SK-N-SH treated with all-trans-retinoic acid at 6 μM for 48 hours (cell line): ENCODE measurements at regions not wholly inside any gene's neighbourhood (a gene's known extent, or its start where the extent isn't known, plus 50 kb on each side); places are given as distances from the start of the nearest gene placed in this dataset.

Experiments
- ATAC-seq: fragments of 200-7000 bp; cut with Tn5 transposase; 3 replicates; pipeline ENCODE4 v1.9.1; 2020; ENCODE audit warnings: mild to moderate bottlenecking, moderate library complexity
- ARNTL ChIP-seq: fragments of 450-650 bp; formaldehyde crosslinking; IDR thresholded peaks from 2 replicates; pipeline ENCODE4 v1.5.0; 2020; ENCODE audit warnings: low read depth, mild to moderate bottlenecking, moderate library complexity, borderline replicate concordance
- BACH2 ChIP-seq: fragments of 250-450 bp; sonication (Bioruptor Pico); IDR thresholded peaks from 2 replicates; pipeline ENCODE4 v1.9.0; 2021; ENCODE audit warnings: mild to moderate bottlenecking, borderline replicate concordance
- CSDC2 ChIP-seq: fragments of 250-450 bp; sonication (Bioruptor Pico); IDR thresholded peaks from 2 replicates; pipeline ENCODE4 v1.5.0; 2020; ENCODE audit warnings: mild to moderate bottlenecking, moderate library complexity
- ESRRG ChIP-seq: fragments of 250-450 bp; sonication (Bioruptor Pico); IDR thresholded peaks from 2 replicates; pipeline ENCODE4 v1.6.1; 2021; ENCODE audit warnings: mild to moderate bottlenecking
- GLIS3 ChIP-seq: fragments of 250-450 bp; sonication (Bioruptor Pico); IDR thresholded peaks from 2 replicates; pipeline ENCODE4 v1.5.0; 2020; ENCODE audit warnings: mild to moderate bottlenecking, moderate library complexity
- ISL1 ChIP-seq: fragments of 250-450 bp; sonication (Bioruptor Pico); IDR thresholded peaks from 2 replicates; pipeline ENCODE4 v2.1.2; 2022; ENCODE audit warnings: mild to moderate bottlenecking, moderate library complexity
- OSR1 ChIP-seq: fragments of 250-450 bp; sonication (Bioruptor Pico); IDR thresholded peaks from 2 replicates; pipeline ENCODE4 v1.8.0; 2022; ENCODE audit warnings: moderate library complexity, mild to moderate bottlenecking, inconsistent platforms
- PPARA ChIP-seq: fragments of 250-450 bp; sonication (Bioruptor Pico); IDR thresholded peaks from 2 replicates; pipeline ENCODE4 v1.5.0; 2020; ENCODE audit warnings: mild to moderate bottlenecking, borderline replicate concordance
- RARB ChIP-seq: fragments of 250-450 bp; sonication (Bioruptor Pico); IDR thresholded peaks from 2 replicates; pipeline ENCODE4 v1.8.0; 2021; ENCODE audit warnings: mild to moderate bottlenecking, moderate library complexity
- SNAI2 ChIP-seq: fragments of 250-450 bp; sonication (Bioruptor Pico); IDR thresholded peaks from 2 replicates; pipeline ENCODE4 v1.5.0; 2020; ENCODE audit warnings: mild to moderate bottlenecking, moderate library complexity
- TCF4 ChIP-seq: fragments of 250-450 bp; sonication (Bioruptor Pico); IDR thresholded peaks from 2 replicates; pipeline ENCODE4 v1.8.0; 2021; ENCODE audit warnings: mild to moderate bottlenecking, moderate library complexity, borderline replicate concordance
- TOX ChIP-seq: fragments of 250-450 bp; sonication (Bioruptor Pico); IDR thresholded peaks from 2 replicates; pipeline ENCODE4 v1.8.0; 2021; ENCODE audit warnings: mild to moderate bottlenecking, moderate library complexity, borderline replicate concordance
- ZC3H10 ChIP-seq: fragments of 250-450 bp; sonication (Bioruptor Pico); IDR thresholded peaks from 2 replicates; pipeline ENCODE4 v1.5.1; 2021; ENCODE audit warnings: mild to moderate bottlenecking, moderate library complexity
- ZFP3 ChIP-seq: fragments of 250-450 bp; sonication (Bioruptor Pico); IDR thresholded peaks from 2 replicates; pipeline ENCODE4 v1.5.0; 2020; ENCODE audit warnings: mild to moderate bottlenecking, moderate library complexity
- ZFP30 ChIP-seq: fragments of 450-650 bp; formaldehyde crosslinking; IDR thresholded peaks from 2 replicates; pipeline ENCODE4 v1.5.0; 2022; ENCODE audit warnings: mild to moderate bottlenecking, moderate library complexity
- ZNF565 ChIP-seq: fragments of 450-650 bp; formaldehyde crosslinking; conservative IDR thresholded peaks from 2 replicates; pipeline ENCODE4 v1.5.0; 2020; ENCODE audit warnings: low read depth, mild to moderate bottlenecking, moderate library complexity
- ZNF70 ChIP-seq: fragments of 450-650 bp; formaldehyde crosslinking; IDR thresholded peaks from 2 replicates; pipeline ENCODE4 v1.5.0; 2020; ENCODE audit warnings: mild to moderate bottlenecking, moderate library complexity
- TF ChIP-seq, protein P1 (sequence below): fragments of 250-450 bp; sonication (Bioruptor Pico); IDR thresholded peaks from 2 replicates; pipeline ENCODE4 v1.8.0; 2020; ENCODE audit warnings: mild to moderate bottlenecking, moderate library complexity, borderline replicate concordance
- TF ChIP-seq, protein P2 (sequence below): fragments of 250-450 bp; sonication (Bioruptor Pico); IDR thresholded peaks from 2 replicates; pipeline ENCODE4 v1.5.1; 2020; ENCODE audit warnings: low read depth, mild to moderate bottlenecking, moderate library complexity
- TF ChIP-seq, protein P3 (sequence below): fragments of 250-450 bp; sonication (Bioruptor Pico); IDR thresholded peaks from 2 replicates; pipeline ENCODE4 v1.5.1; 2021; ENCODE audit warnings: mild to moderate bottlenecking, moderate library complexity
- TF ChIP-seq, protein P4 (sequence below): fragments of 250-450 bp; sonication (Bioruptor Pico); IDR thresholded peaks from 2 replicates; pipeline ENCODE4 v1.5.0; 2020; ENCODE audit warnings: mild to moderate bottlenecking, moderate library complexity

DNA sequence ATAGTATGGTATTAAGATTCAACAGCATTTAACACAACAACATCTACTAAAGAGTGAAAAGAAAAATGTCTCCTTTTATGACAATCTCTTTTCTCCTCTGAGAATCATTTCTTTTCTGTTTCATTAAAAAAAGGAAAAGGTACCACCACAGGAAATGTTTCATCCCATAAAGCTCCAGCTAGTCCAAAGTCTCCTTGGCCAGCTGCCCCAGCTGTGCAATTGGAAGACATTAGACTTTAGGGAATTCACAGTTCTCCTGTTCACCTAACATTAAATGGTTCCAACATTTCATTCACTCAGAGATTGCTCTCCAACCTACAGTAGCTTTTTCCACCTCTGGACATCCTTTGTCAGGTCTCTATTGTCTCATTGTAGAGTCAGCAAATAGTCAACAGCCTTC, 78.7 kb upstream of the YPEL5 start:
- TF ChIP-seq, protein P1, sequence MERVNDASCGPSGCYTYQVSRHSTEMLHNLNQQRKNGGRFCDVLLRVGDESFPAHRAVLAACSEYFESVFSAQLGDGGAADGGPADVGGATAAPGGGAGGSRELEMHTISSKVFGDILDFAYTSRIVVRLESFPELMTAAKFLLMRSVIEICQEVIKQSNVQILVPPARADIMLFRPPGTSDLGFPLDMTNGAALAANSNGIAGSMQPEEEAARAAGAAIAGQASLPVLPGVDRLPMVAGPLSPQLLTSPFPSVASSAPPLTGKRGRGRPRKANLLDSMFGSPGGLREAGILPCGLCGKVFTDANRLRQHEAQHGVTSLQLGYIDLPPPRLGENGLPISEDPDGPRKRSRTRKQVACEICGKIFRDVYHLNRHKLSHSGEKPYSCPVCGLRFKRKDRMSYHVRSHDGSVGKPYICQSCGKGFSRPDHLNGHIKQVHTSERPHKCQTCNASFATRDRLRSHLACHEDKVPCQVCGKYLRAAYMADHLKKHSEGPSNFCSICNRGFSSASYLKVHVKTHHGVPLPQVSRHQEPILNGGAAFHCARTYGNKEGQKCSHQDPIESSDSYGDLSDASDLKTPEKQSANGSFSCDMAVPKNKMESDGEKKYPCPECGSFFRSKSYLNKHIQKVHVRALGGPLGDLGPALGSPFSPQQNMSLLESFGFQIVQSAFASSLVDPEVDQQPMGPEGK, result no peak
- TF ChIP-seq ARNTL (CRISPR knock-in tag) (no peak), SNAI2 (CRISPR knock-in tag) (no peak), ISL1 (no peak), BACH2 (no peak), TCF4 (CRISPR knock-in tag) (no peak), ZNF565 (CRISPR knock-in tag) (no peak), ZNF70 (CRISPR knock-in tag) (no peak), CSDC2 (CRISPR knock-in tag) (no peak), ESRRG (CRISPR knock-in tag) (no peak), OSR1 (no peak)
- TF ChIP-seq, protein P2, sequence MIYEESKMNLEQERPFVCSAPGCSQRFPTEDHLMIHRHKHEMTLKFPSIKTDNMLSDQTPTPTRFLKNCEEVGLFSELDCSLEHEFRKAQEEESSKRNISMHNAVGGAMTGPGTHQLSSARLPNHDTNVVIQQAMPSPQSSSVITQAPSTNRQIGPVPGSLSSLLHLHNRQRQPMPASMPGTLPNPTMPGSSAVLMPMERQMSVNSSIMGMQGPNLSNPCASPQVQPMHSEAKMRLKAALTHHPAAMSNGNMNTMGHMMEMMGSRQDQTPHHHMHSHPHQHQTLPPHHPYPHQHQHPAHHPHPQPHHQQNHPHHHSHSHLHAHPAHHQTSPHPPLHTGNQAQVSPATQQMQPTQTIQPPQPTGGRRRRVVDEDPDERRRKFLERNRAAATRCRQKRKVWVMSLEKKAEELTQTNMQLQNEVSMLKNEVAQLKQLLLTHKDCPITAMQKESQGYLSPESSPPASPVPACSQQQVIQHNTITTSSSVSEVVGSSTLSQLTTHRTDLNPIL (CRISPR knock-in tag), result no peak
- TF ChIP-seq, protein P3, sequence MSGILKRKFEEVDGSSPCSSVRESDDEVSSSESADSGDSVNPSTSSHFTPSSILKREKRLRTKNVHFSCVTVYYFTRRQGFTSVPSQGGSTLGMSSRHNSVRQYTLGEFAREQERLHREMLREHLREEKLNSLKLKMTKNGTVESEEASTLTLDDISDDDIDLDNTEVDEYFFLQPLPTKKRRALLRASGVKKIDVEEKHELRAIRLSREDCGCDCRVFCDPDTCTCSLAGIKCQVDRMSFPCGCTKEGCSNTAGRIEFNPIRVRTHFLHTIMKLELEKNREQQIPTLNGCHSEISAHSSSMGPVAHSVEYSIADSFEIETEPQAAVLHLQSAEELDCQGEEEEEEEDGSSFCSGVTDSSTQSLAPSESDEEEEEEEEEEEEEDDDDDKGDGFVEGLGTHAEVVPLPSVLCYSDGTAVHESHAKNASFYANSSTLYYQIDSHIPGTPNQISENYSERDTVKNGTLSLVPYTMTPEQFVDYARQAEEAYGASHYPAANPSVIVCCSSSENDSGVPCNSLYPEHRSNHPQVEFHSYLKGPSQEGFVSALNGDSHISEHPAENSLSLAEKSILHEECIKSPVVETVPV (CRISPR knock-in tag), result no peak
- no peak for ATAC-seq

DNA sequence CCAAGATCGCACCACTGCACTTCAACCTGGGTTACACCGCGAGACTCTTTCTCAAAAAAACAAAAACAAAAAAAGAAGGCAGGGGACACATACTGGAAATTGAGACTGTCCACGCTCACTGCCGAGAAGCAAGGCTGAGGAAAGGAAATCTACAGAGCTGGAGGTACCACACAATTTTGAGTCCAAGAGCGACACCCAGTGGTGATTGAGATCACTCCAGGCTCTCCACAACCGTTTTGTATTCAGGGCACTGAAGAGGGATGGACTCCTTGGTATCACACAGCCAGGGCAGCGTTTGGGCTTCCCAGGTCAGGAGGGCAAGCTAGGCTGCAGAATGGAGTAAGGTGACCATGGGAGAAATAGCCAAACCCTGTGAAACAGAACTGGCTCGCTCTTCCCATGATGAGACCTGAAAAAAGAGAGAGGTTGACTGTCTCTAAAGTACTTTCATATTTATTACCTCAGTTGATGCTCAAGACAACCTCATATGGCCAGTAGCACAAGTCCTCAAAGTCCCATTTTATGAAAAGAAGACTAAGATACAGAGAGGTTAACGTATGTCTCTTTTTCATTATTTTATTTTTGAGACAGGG, 74.5 kb upstream of the YPEL5 start:
- TF ChIP-seq GLIS3 (CRISPR knock-in tag) (0 out of 2 replicates have a peak, but pooled peaks have one; percentile 44), TOX (CRISPR knock-in tag) (no peak)
- ATAC-seq, result peak; percentile 100

DNA sequence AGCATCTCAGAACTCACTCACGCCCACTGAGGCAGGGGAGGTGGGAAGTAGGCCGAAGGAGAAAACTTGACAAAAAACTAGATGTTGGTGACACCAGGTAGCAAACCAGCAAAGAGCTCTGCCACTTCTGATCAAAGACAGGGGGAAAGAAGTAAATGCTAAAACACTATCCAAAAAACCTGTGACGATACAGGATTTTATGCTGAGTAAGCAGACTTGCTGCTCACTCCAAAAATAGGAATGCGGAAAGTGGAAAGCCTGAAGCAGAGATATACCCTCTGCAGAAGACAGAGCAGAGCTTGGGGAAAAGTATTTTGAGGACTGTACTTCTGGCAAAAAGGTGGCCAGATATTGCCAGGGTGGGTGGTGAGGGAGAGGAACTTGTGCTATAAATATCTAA, 73.3 kb upstream of the YPEL5 start:
- ATAC-seq, result no peak
- TF ChIP-seq, protein P4, sequence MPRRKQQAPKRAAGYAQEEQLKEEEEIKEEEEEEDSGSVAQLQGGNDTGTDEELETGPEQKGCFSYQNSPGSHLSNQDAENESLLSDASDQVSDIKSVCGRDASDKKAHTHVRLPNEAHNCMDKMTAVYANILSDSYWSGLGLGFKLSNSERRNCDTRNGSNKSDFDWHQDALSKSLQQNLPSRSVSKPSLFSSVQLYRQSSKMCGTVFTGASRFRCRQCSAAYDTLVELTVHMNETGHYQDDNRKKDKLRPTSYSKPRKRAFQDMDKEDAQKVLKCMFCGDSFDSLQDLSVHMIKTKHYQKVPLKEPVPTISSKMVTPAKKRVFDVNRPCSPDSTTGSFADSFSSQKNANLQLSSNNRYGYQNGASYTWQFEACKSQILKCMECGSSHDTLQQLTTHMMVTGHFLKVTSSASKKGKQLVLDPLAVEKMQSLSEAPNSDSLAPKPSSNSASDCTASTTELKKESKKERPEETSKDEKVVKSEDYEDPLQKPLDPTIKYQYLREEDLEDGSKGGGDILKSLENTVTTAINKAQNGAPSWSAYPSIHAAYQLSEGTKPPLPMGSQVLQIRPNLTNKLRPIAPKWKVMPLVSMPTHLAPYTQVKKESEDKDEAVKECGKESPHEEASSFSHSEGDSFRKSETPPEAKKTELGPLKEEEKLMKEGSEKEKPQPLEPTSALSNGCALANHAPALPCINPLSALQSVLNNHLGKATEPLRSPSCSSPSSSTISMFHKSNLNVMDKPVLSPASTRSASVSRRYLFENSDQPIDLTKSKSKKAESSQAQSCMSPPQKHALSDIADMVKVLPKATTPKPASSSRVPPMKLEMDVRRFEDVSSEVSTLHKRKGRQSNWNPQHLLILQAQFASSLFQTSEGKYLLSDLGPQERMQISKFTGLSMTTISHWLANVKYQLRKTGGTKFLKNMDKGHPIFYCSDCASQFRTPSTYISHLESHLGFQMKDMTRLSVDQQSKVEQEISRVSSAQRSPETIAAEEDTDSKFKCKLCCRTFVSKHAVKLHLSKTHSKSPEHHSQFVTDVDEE, result no peak
- TF ChIP-seq CSDC2 (CRISPR knock-in tag) (no peak), SNAI2 (CRISPR knock-in tag) (no peak), TOX (CRISPR knock-in tag) (no peak), RARB (CRISPR knock-in tag) (no peak), PPARA (no peak), GLIS3 (CRISPR knock-in tag) (no peak), ZC3H10 (CRISPR knock-in tag) (no peak), TCF4 (CRISPR knock-in tag) (no peak), ZFP3 (CRISPR knock-in tag) (no peak), ZFP30 (CRISPR knock-in tag) (no peak), ZNF70 (CRISPR knock-in tag) (no peak), OSR1 (no peak)
- TF ChIP-seq, protein P1, result no peak
- TF ChIP-seq, all 23 proteins: peak for 0
